Lung (tissue), 11 donors: ENCODE measurements at regions not wholly inside any gene's neighbourhood (a gene's known extent, or its start where the extent isn't known, plus 50 kb on each side); places are given as distances from the start of the nearest gene placed in this dataset.

Experiments
- ATAC-seq: fragments of 200-7000 bp; cut with Tn5 transposase; one replicate; pipeline ENCODE4 v1.9.1; 2020; ENCODE audit warnings: moderate number of reproducible peaks; ENCODE audit not compliant: insufficient read depth, low FRiP score
- DNase-seq, 3 donors: peaks; one replicate each; pipeline ENCODE4 v3.0.0-alpha.2; 2013 to 2017
- H3K27ac ChIP-seq, 2 donors: one replicate each; pipeline ENCODE4 v1.5.1; 2013; ENCODE audit warnings: mild to moderate bottlenecking in 2 of 2, moderate library complexity in 2 of 2, control low read depth in 1 of 2, inconsistent platforms in 1 of 2, low read depth in 1 of 2, low read length in 1 of 2
- H3K27me3 ChIP-seq, 3 donors: one replicate each; pipeline ENCODE4 v1.5.1; 2013; ENCODE audit warnings: low read length in 2 of 3; ENCODE audit not compliant: control insufficient read depth in 3 of 3, insufficient read depth in 3 of 3
- H3K36me3 ChIP-seq, 4 donors: one replicate each; pipeline ENCODE4 v1.5.1; 2013; ENCODE audit warnings: low read length in 4 of 4, mild to moderate bottlenecking in 1 of 4, moderate library complexity in 1 of 4; ENCODE audit not compliant: control insufficient read depth in 4 of 4, insufficient read depth in 4 of 4
- H3K4me1 ChIP-seq, 5 donors: one replicate each; pipeline ENCODE4 v1.5.1; 2013; ENCODE audit warnings: low read length in 5 of 5, mild to moderate bottlenecking in 2 of 5, moderate library complexity in 1 of 5; ENCODE audit not compliant: control insufficient read depth in 5 of 5, insufficient read depth in 5 of 5
- H3K4me3 ChIP-seq: one replicate; pipeline ENCODE4 v1.5.1; 2013; ENCODE audit warnings: mild to moderate bottlenecking, control low read depth, moderate library complexity
- H3K9ac ChIP-seq, 2 donors: one replicate each; pipeline ENCODE4 v1.5.1; 2013; ENCODE audit warnings: low read length in 2 of 2, control low read depth in 1 of 2; ENCODE audit not compliant: insufficient read depth in 1 of 2
- H3K9me3 ChIP-seq, 4 donors: one replicate each; pipeline ENCODE4 v1.5.1; 2013; ENCODE audit warnings: low read length in 3 of 4, mild to moderate bottlenecking in 1 of 4, moderate library complexity in 1 of 4; ENCODE audit not compliant: control insufficient read depth in 4 of 4, insufficient read depth in 3 of 4
- WGBS, 2 donors: extraction: QIAGEN DNeasy Blood & Tissue Kit; methylation state at CpG; one replicate each; pipeline ENCODE4 v1.1.7; 2013; 5-methylcytosine and 5-hydroxymethylcytosine counted together
- TF ChIP-seq, protein P1 (sequence below): IDR thresholded peaks from 2 replicates; pipeline ENCODE4 v1.5.1; 2012; ENCODE audit warnings: mild to moderate bottlenecking; ENCODE audit errors: control extremely low read depth, extremely low read depth
- donor health status: control.
- donor health status: control.
- donor health status: Bipolar disorder and iron deficiency.
- donor health status: healthy.
- donor health status: DM: yes; HTN: yes; CAD: no.

DNA sequence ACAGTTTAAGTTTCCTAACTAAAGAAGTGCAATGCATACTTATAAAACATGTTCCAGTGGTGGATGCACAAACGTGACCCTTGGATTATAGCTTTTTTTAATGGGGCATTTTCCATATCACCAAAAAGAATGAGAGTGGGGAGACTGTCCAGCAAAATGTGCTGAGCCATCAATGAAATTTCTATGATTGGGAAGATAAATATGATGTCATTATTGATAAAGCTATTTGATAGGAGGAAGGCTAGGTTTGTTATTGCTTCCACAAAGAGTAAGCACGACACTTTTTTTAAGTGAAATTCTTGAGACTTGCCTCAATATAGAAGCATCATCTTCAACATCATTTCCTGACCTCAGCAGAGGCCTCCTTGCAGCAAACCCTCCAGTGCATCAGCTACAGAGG is 174.6 kb upstream of the CLEC14A start:
- H3K27ac ChIP-seq = no peak overlapping the region
- H3K9ac ChIP-seq = no peak overlapping the region
- no peaks in the 10 kb centered on the region for H3K9me3 ChIP-seq
- H3K27me3 ChIP-seq = no peaks in the 10 kb centered on the region
- H3K4me3 ChIP-seq = no peak overlapping the region
- TF ChIP-seq, protein P1, sequence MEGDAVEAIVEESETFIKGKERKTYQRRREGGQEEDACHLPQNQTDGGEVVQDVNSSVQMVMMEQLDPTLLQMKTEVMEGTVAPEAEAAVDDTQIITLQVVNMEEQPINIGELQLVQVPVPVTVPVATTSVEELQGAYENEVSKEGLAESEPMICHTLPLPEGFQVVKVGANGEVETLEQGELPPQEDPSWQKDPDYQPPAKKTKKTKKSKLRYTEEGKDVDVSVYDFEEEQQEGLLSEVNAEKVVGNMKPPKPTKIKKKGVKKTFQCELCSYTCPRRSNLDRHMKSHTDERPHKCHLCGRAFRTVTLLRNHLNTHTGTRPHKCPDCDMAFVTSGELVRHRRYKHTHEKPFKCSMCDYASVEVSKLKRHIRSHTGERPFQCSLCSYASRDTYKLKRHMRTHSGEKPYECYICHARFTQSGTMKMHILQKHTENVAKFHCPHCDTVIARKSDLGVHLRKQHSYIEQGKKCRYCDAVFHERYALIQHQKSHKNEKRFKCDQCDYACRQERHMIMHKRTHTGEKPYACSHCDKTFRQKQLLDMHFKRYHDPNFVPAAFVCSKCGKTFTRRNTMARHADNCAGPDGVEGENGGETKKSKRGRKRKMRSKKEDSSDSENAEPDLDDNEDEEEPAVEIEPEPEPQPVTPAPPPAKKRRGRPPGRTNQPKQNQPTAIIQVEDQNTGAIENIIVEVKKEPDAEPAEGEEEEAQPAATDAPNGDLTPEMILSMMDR = no peak
- WGBS, 2 donors = 85 to 95% methylated on average over 2 of the region's 2 CpGs
- ATAC-seq = no peak
- no peaks in the 10 kb centered on the region for H3K4me1 ChIP-seq
- DNase-seq = no peak
- no peaks in the 10 kb centered on the region for H3K36me3 ChIP-seq

DNA sequence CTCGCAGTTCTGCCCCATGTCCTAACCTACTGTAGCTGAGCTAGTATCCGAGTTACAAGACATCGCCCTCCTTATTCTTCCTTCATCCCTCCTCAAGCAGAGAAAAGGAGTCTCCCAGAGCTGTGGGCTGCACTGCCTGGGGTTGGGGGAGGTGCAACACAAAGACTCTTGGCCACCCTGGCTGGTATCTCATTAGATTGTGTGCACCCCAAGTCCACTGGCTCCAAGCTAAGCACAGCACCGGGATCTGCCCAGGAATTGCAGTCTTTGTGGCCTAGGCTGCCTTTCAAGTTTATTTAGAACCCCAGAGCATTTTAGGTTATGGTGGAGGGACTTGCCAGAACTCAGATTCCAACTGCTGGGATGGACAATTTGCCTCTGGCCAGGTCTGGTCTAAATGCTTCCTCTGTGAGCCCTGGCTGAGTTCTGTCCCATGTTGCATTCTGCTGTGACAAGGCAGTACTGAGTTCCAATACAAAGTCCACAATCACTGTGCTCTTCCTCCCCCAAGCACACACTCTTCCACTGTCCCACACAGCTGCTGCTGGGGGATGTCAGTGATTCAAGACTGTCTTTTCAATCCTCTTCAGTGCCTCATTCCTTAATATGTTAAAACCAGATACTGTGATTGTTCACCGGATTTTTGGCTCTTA is 169.6 kb upstream of the CLEC14A start:
- Histone ChIP-seq H3K4me1 (no peaks in the 10 kb centered on the region), H3K9ac (no peak overlapping the region), H3K4me3 (no peak overlapping the region), H3K36me3 (no peaks in the 10 kb centered on the region), H3K27ac (no peak overlapping the region), H3K9me3 (peaks cover 0 to 6% (median 3%) of the 10 kb centered on the region in 4 donors), H3K27me3 (no peaks in the 10 kb centered on the region)
- no peak for DNase-seq
- TF ChIP-seq, protein P1 = no peak
- ATAC-seq = no peak
- WGBS, 2 donors = 92 to 95% methylated on average over 5 of the region's 5 CpGs

DNA sequence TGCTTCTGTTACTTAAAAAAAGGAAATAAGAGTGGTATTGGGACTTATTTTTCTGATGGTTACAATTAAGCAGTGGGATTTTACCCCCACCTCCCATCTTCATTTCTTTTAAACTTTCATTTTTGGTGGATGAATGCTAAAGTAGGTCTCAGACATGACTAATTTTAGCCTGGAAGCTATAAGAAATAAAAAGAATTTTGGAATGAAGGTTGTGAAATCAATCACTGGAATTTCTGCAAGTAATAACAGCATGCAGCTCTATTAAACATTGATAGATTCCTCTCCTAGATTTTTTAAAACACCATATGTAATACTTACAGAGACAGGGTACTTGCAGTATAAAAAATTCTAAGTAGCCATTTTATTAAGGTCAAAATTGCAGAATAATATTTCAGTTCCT is 164.2 kb upstream of the CLEC14A start:
- Histone ChIP-seq H3K9ac (no peak overlapping the region), H3K27me3 (no peaks in the 10 kb centered on the region), H3K27ac (no peak overlapping the region), H3K4me1 (peaks cover 0 to 5% (median 0%) of the 10 kb centered on the region in 5 donors), H3K9me3 (peaks cover 0 to 5% (median under 1%) of the 10 kb centered on the region in 4 donors), H3K36me3 (no peaks in the 10 kb centered on the region), H3K4me3 (no peak overlapping the region)
- ATAC-seq = no peak
- TF ChIP-seq, protein P1 = no peak
- no peak for DNase-seq

- H3K9ac ChIP-seq = no peak overlapping the region
- ATAC-seq = no peak
These were observed 163.7 kb upstream of the CLEC14A start for GRCh38 chr14:38419579-38419978.

More at GRCh38 chr14:38419579-38419978, 163.7 kb upstream of the CLEC14A start:
- WGBS, 2 donors = 47 to 73% methylated on average over 5 of the region's 5 CpGs
- Histone ChIP-seq H3K27ac (no peak overlapping the region), H3K4me1 (peaks cover 0 to 5% (median 0%) of the 10 kb centered on the region in 5 donors), H3K36me3 (no peaks in the 10 kb centered on the region), H3K4me3 (no peak overlapping the region), H3K9me3 (peaks cover 0 to 3% (median 0%) of the 10 kb centered on the region in 4 donors), H3K27me3 (no peaks in the 10 kb centered on the region)
- TF ChIP-seq, protein P1 = no peak
- peak in 1 of 3 donors; percentile 10 for DNase-seq
